ENCODE measurements at regions not wholly inside any gene's neighbourhood (a gene's known extent, or its start where the extent isn't known, plus 50 kb on each side); places are given as distances from the start of the nearest gene placed in this dataset.

- no peak overlapping the region for H2AK5ac ChIP-seq (ENCODE audit: low read depth, low read length)
- no peak overlapping the region for H2BK5ac ChIP-seq (ENCODE audit: low read depth, low read length)
- no peak overlapping the region for H3K4me2 ChIP-seq (ENCODE audit: insufficient read depth in 1 of 2, low read depth in 2 of 2, low read length in 2 of 2)
- TF ChIP-seq FOSL1 (IDR thresholded peaks at IDR 0.05; ENCODE audit: insufficient read depth, low read depth, low read length), result no peak
- no peak for TF ChIP-seq SAP30 (IDR thresholded peaks at IDR 0.05; ENCODE audit: insufficient read depth, insufficient replicate concordance, low read length)
- no peak for TF ChIP-seq TAF7 (optimal IDR thresholded peaks at IDR 0.05; ENCODE audit: borderline replicate concordance, low read depth, low read length)
- TF ChIP-seq RAD21 (IDR thresholded peaks at IDR 0.05 in 1 of 2, conservative IDR thresholded peaks at IDR 0.05 in 1 of 2; ENCODE audit: low read depth in 2 of 2, low read length in 2 of 2), result peak; percentile 61 to 65
These were observed 304.8 kb upstream of the OR4E1 start for GRCh38 chr14:21978184-21978998.

More at GRCh38 chr14:21978184-21978998, 304.8 kb upstream of the OR4E1 start:
- no peak overlapping the region for H3K23ac ChIP-seq (ENCODE audit: insufficient read length)
- no peak overlapping the region for H2BK20ac ChIP-seq (ENCODE audit: low read length)
- no peaks in the 10 kb centered on the region for H3K9me3 ChIP-seq (ENCODE audit: insufficient read depth in 2 of 2, low read depth in 1 of 2, low read length in 1 of 2)
- H3K18ac ChIP-seq (ENCODE audit: extremely low read depth, low read length), result no peak overlapping the region
- H3K14ac ChIP-seq (ENCODE audit: insufficient read length), result no peak overlapping the region
- no peak overlapping the region for H3K4me3 ChIP-seq (ENCODE audit: extremely low read depth in 1 of 4, insufficient read depth in 2 of 4, low read depth in 3 of 4, low read length in 4 of 4)
- FAIRE-seq, result peak; percentile 97
- no peaks in the 10 kb centered on the region for H4K20me1 ChIP-seq (replicated peaks in 1 of 2; ENCODE audit: control insufficient read depth in 1 of 2, insufficient read depth in 2 of 2, low read length in 2 of 2)
- peak overlapping the region; percentile 89 for H2AFZ ChIP-seq (ENCODE audit: low read length)
- no peak overlapping the region for H3K27ac ChIP-seq (ENCODE audit: low read depth, low read length)
- H3K79me1 ChIP-seq (ENCODE audit: low read depth, low read length), result no peaks in the 10 kb centered on the region
- no peak overlapping the region for H2BK120ac ChIP-seq (replicated peaks; ENCODE audit: low read depth, low read length)
- H2BK15ac ChIP-seq (ENCODE audit: low read length), result no peak overlapping the region
- WGBS, 2 experiments (ENCODE audit: extremely low coverage in 1 of 2, insufficient coverage in 1 of 2, insufficient read length in 1 of 2, insufficient replicate concordance in 2 of 2, low coverage in 1 of 2, low lambda C conversion rate in 2 of 2, missing lambda C conversion rate in 1 of 2), result 50% methylated on average over 11 of the region's 11 CpGs; no CpG with 5 or more reads in 1 of the 2 experiments
- H3K23me2 ChIP-seq (ENCODE audit: low read depth, low read length), result no peaks in the 10 kb centered on the region
- no peaks in the 10 kb centered on the region for H3K36me3 ChIP-seq (ENCODE audit: control insufficient read depth in 2 of 4, insufficient read depth in 4 of 4, low read length in 3 of 4)
- peak in 1 of 2 experiments; percentile 84 for DNase-seq (ENCODE audit: low read depth in 1 of 2, low spot score in 2 of 2)
- no peak overlapping the region for H4K5ac ChIP-seq (ENCODE audit: insufficient read length, low read depth, low read length)
- no peak overlapping the region for H3K9ac ChIP-seq (replicated peaks in 1 of 4; ENCODE audit: extremely low read depth in 1 of 4, low read depth in 3 of 4, low read length in 3 of 4)
- no peaks in the 10 kb centered on the region for H3K4me1 ChIP-seq (replicated peaks in 1 of 4; ENCODE audit: control insufficient read depth in 3 of 4, insufficient read depth in 4 of 4, low read length in 3 of 4)
- H3K56ac ChIP-seq (replicated peaks; ENCODE audit: insufficient read length, low read depth, low read length), result no peak overlapping the region
- no peak overlapping the region for H3K4ac ChIP-seq (replicated peaks; ENCODE audit: insufficient read length, low read depth, low read length)
- no peaks in the 10 kb centered on the region for H3K79me2 ChIP-seq (ENCODE audit: control insufficient read depth in 1 of 2, insufficient read depth in 2 of 2, low read length in 2 of 2)
- H3K27me3 ChIP-seq (replicated peaks in 1 of 4; ENCODE audit: control insufficient read depth in 3 of 4, extremely low read depth in 1 of 4, insufficient read depth in 3 of 4, low read length in 3 of 4), result peaks cover 0 to 1% (median 0%) of the 10 kb centered on the region in 4 experiments; a peak in 1 of 7 replicates
- ChIA-PET CTCF (ENCODE audit: partially characterized antibody) (interaction anchor here (0.5 to 5.4 kb wide), 50 partner anchors 8 to 539 kb away, joined by 3 to 86 read pairs (median 5); no protein-coding TSS in a partner anchor), POLR2A (ENCODE audit: partially characterized antibody) (interaction anchor here (1.0 kb wide), 1 partner anchor 19 kb away, joined by 3 read pairs; no protein-coding TSS in a partner anchor)
- no peak overlapping the region for H4K91ac ChIP-seq (replicated peaks; ENCODE audit: insufficient read length, low read length)
- H2BK12ac ChIP-seq (ENCODE audit: low read depth, low read length), result no peak overlapping the region
- no peak overlapping the region; the same call in 1 of the 2 replicates for H4K8ac ChIP-seq (ENCODE audit: extremely low read depth, insufficient read depth, low read length)
